Right lung (tissue), 2 donors: ENCODE measurements at regions not wholly inside any gene's neighbourhood (a gene's known extent, or its start where the extent isn't known, plus 50 kb on each side); places are given as distances from the start of the nearest gene placed in this dataset.
"Not testable (repeated sequence)": the region's sequence is repeated elsewhere in the genome, so short reads cannot be mapped to it uniquely, and the experiment has no call there.

Experiments
- DNase-seq, 2 donors: peaks; one replicate each; pipeline ENCODE4 v3.0.0-alpha.2; 2013

DNA sequence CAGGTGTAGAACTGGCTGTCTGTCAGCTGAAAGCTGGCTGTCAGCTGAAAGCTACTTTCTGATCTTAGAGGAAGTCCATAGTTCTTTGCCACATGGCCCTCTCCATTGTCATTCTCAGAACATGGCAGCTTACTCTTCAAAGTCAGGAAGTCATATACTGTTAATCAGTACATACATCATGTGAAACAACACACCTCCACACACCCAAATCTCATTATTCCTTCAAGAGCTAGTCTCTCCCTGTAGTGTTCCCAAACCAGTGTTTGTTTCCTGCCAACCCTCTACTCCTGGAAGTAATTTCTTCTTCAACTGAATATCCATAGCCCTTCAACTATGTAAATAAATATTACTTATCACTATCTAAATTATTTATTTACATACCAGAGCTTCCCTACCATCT is 58.9 kb downstream of the OR5AK2 start:
- no peak for DNase-seq

DNA sequence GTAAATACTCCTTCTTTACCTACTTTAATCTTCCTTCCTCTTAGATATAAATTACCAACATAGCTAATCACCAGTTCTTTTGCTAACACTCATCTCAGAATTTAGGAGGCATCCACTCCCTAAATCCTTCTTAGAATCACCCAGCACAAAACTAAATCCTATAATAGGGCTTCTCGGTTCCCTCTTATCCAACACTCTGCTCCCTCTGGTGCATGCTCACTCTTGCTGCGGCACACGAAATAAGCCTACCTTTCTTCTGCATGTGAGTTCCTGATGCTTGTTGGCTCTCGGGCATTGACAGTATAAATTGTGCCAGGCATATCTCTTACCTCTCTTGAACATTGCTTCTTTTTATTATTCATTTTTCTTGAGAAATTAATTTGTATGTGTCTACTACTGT is 61.0 kb downstream of the OR5AK2 start:
- DNase-seq: no peak

DNA sequence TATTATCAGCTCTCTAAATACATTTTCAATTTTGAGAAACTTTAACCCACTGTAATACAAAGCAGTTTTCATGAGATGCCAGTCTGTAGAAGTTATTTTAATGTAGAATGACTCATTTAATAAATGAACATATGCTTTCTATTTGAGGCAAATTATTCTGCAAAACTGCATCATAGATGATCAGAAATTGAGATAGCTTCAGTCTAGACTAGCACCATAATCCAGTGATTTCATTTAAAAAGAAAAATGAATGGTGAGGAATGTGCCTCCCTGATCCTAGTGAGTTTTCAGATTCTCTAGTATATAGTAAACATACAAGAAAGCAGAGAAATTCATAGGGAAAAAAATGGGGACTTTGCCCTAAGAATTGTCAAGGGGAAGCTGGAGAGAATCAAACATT is 66.1 kb downstream of the OR5AK2 start:
- DNase-seq: no peak

DNA sequence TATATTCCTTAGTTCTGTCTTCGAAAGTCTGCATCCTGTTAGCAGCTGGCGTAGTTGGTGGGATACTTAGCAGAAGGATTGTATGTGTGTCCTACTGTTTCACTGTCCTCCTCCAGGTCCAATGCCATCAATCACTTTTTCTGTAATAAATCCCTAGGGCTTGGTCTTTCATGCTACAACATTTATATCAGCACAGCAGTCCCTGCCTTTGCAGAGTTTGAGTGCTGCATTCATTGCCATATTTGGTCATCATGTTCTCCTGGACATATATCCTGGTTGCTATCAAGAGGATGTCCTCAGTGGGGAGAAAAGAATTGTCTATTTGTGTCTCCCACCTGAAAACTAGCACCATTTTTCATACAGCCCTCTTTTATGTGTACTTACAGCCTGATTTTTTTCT is 67.0 kb downstream of the OR5AK2 start:
- no peak for DNase-seq

DNA sequence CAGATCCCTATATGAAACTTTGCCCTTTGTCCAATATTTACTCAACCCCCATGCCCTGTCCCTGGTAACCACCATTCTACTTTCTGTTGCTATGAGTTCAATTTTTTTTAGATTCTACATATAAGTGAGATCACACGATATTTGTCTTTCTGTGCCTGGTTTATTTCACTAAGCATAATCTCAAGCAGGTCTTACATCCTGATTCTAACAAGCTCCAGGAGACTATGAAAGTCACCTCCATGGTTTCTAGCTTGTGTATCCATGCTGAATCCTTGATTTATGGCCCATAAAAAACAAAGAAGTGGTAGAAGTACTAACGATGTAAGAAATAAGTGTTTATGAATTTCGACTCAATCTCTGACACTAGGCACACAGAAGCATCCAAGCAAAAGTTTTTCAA is 68.0 kb downstream of the OR5AK2 start:
- no peak for DNase-seq

DNA sequence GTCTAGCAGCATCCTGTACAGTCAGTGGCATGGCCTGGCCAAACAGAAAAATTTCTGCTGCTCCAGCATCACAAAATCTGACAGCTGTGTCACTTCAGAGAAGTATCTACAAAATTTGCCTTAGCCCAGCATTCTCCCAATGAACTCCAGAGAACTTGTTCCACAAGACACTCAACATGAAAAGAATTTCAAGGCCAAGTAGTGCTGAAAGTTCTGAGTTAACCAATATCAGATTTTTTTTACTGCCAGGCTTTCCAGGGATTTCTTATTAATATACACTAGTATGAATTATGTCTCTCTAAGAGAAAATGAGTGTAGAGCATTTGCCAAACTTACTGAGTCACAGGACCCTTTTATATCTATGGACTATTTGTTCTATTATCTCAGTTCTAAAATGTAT is 68.8 kb downstream of the OR5AK2 start:
- peak; percentile 18 to 23 for DNase-seq

DNA sequence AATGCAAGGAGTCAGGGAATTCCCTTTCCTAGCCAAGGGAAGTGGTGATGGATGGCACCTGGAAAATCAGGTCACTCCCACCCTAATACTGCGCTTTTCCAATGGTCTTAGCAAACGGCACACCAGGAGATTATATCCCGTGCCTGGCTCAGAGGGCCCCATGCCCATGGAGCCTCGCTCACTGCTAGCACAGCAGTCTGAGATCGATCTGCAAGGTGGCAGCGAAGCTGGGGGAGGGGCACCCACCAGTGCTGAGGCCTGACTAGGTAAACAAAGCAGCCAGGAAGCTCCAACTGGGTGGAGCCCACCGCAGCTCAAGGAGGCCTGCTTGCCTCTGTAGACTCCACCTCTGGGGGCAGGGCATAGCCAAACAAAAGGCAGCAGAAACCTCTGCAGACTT is 74.2 kb downstream of the OR5AK2 start:
- DNase-seq: not testable (repeated sequence)

DNA sequence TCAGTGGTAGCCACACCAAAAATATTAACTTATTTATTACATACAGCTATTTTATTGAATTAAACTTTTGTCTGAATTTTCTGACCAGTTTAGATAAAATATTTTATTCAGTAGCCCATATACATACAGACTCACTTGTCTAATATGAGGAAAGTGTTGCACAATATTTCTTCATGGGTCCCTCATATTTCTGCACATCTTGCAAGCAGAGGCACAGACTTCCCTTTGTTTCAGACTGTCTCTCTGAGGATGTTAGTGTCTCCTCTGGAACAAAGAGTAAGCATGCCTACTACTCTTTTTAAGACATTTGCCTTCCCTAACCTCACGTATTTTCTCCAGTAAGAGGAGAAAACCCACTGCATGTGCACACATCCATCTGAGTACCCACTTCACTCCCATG is 81.2 kb downstream of the OR5AK2 start:
- no peak for DNase-seq

DNA sequence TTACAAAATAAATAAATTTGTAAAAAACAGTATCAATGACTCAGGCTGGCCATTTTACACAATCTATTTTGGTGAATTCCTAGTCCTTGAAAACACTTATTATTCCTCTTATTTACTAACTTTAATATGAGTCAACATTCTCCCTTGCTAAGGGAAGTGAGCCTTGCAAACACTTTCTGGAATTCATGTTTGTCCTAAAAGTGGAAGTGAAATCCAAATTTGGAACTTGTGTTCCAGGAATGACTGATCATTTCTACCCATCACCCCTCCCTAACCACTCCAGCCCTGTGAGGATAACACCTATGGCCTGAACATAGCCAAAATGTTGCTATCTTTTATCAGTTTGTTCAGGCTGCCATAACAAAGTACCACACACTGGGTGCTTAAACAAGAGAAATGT is 83.1 kb downstream of the OR5AK2 start:
- DNase-seq: no peak

DNA sequence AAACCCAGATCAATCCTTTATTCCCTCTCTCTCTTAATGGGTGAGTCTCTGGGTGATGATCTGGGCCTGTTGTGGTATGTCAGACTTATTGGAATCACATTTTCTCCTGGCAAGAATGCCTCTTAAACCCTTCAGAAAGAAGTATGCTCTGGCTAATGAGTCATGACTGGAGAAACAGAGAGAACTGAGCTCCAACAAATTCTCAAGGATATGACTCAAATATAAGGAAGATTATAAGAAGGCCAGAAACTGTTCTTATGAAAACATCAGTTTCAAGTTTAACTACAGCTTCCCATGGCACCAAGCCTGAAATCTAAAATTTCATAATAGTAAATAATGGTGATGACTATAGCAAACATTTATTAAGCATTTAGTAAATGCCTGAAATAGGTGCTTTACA is 83.9 kb downstream of the OR5AK2 start:
- DNase-seq: peak in 1 of 2 donors; percentile 6

DNA sequence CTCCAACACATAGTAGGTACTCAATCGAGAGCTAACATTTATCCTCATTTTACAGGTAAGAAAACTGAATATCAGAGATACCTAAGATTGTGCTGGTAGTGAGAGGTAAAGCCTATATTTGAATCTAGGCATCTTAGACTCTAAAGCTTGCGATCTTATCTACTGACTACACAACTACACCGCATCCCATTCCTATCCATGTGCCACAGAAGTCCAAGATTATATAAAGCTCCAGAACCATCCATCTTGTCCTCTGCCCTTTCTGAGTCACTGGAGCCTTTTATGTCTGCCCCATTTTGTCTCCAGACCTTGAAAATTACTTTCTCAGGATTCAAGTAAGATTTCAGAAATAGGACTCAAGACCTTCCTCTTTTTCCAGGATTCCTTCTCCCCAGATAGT is 84.4 kb downstream of the OR5AK2 start:
- DNase-seq: no peak

DNA sequence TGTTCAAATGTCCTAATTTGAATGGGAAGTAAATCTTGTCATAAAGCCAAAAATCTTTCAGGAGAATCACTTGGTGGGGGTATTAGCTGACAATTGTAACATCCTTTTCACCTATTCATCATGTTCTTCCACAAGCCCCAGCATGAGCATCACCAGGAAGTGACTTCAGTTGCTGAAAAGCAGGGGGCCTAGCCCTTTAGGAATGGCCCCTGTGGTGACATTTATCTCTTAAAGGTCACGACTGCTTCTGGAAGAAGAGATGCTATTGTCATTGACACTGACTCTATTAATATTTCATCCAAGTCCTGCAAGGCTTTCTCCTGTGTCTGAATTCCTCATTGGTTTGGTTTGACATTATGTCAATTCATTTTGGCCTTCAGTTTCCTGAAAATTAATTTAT is 92.6 kb downstream of the OR5AK2 start:
- DNase-seq: no peak

DNA sequence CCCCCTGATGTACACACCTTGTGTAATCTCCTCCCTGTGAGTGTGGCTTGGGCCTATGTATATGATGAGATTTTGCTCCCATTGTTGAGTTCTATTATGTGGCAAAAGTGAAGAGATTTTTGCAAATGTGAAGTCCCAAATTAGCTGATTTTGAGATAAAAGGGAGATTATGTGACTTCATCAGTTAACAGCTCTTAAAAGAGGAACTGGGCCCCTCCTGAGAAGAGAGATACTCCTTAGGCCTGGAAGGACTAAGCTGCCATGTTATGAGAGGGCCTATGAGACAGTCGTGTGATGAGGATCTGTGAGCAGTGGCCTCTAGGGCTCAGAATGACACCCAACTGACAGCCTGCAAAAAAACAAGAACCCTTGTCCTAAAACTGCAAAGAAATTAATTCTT is 93.4 kb downstream of the OR5AK2 start:
- no peak for DNase-seq

DNA sequence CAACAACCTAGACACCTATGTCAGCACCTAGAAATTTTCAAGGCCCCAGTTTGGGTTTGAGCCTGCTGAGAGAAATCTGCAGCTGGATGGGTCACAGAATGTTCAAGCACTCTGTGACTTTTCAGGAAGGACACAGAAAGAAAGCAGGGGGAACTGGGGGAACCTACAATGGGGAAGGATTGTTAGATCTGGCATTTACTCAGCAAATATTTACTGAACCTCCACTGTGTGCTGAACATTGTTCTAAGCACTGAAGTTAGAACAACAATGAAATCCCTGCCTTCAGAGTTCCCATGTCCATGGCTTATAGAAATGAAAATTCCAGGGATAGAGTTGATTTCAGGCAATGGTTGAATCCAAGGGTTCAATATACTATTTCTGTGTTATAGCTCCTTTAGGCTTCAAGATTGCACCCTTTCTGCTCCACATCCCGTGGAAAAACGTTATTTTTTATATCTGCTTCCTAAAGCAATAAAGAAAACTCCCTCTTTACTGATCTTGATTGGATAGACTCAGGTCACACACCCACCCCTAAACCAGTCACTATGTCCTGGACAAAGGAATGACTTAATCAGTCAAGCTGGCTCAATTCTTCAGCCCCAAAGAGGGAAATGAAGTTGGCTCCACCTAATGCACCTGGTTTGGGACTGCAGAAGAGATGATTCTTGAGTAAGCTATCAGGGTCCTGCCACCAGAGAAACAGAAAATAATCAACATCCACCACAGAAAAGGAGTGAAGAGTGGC is 95.1 kb downstream of the OR5AK2 start:
- no peak for DNase-seq

DNA sequence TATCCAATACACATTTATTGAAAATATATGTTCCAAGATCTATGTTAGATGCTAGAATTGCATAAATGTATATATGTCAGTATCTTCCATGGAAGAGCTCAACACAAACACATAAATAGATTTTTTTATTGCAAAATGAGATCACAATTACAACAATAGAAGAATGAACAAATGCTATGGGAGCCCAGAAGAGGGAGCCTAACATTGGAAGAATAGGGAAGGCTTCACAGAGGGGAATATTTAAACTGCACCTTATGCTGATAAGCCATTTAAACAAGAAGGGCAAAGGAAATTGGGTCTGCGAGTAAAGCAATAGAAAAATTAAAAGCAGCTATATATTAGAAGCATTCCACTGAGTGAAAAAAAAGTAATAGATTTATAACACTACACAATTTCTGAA is 96.1 kb upstream of the LRRC55 start:
- no peak for DNase-seq

DNA sequence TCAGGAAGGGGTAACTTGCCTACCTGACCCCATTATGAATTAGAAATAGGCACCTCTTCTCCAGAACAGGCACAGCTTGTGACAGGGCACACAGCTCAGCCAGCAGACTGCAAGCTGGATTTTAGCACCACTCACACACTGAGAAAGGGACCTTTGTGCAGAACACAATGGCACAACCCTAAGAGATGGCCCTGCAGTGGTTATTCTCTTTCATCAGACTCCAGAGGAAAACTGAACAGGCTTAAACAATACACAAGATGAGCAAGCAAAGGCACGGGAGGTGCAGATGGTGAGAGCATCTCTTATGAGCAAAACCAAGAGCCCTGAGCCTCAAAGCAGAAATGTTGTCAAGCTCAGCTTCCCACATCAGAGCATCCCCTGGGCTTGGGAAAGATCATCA is 93.8 kb upstream of the LRRC55 start:
- no peak for DNase-seq

DNA sequence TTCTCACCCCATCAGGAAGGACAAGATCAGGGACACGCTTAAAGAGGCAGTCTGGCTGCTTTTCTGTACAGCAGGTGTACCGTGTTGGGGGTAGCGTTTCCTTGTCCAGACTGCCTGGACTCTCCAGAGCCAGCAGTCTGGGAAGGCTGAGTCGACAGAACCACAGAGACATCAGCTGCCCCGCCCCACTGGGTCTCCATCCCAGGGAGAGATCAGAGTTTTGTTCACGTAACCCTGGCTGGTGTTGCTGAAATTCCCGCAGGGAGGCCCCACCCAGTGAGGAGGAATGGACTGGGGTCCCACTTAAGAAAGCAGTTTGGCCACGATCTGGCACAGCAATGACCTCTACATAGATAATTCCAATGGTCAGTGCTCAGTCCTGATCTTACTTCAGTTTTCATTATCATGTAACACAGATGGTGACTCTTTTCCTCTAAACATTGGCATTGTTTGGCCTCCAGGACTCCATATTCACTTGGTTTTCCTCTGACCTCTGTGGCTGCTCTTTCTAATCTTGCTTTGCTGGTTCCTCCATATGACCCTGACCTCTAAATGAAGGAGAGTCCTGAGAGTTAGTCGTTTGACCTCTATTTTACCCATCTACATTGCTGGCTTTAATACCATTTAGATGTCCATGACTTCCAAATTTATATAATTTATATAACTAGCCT is 89.6 kb upstream of the LRRC55 start:
- DNase-seq: no peak

DNA sequence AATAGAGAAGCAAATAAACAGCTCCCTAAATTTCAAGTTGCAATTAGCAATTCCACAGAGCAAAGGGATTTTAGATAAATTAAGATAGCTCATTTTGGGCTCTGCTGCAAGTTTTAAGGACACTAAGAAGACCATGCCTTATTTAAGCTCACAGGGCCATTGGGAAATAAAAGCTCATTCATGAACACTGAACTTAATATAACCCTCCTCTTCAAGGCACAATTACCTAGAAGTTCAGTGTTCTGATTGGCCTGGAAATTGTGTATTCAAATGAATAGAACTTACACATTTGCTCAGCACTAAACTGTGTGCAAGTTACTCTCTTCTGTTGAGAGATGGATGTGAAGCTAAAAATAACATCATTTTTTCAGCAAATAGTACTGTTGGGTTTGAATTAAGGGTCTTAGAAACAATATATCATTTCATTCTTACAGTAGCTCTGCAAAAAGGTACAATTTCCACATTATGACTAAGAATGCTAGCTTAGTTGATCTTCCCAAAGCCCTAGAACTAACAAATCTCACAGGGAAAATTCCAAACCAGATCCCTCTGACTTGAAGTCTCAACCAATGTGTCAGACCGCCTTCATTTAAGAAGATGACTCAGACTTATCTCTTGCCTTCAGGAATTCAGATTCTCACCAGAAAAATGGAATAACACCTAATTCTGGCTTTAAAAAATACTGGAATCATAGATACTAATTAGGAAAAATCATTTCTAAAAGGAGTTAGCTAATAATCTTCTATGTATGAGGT is 87.4 kb upstream of the LRRC55 start:
- no peak for DNase-seq

DNA sequence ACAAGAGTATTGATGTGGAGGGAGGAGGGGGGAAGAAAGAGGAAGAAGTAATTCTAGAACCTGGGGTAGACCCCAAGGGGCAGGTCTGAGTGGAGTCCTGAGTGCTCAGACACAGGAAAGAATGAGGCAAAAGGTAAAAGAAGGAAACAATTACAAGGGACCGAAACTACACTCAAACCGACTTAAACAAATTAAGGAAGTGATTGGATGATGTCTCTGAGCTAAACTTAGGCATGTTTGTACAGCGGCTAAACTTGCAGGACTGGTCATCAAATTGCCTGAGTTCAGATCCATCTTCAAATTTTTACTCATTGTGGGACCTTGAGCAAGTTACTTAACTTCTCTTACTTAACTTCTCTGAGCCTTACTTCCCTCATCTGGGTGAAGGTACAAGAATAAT is 86.3 kb upstream of the LRRC55 start:
- no peak for DNase-seq

DNA sequence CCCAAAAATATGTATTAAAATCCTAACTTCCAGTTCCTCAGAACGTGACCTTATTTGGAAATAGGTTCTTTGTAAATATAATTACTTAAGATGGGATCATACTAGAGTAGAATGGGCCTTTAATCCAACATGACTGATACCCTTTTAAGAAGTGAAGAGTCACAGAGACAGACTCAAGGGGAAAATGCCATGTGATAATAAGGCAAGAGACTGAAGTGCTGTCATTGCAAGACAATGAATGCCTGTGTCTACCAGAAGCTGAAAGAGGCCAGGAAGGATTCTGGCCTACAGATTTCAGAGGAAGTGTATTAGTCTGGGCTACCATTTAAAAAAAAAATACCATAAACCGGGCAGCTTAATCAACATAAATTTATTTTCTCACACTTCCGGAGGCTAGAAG is 85.9 kb upstream of the LRRC55 start:
- no peak for DNase-seq

DNA sequence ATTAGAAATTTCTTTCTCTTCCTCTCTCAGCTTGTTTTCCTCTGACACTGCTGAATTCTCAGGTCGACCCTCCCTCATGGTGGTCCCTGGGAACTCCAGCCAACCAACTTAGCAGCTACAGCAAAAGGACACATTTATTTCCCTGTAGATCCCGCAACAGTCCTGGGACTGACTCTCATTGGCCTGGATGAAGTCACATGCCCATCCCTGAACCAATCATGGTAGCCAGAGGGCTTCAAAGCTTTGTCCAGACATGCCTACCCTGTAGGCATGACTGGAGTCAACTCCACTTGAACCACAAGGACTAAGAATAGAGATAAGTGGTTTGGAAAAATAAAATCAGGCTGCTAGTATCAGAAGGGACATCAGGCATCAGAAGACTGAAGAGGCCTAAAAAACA is 84.6 kb upstream of the LRRC55 start:
- DNase-seq: no peak

DNA sequence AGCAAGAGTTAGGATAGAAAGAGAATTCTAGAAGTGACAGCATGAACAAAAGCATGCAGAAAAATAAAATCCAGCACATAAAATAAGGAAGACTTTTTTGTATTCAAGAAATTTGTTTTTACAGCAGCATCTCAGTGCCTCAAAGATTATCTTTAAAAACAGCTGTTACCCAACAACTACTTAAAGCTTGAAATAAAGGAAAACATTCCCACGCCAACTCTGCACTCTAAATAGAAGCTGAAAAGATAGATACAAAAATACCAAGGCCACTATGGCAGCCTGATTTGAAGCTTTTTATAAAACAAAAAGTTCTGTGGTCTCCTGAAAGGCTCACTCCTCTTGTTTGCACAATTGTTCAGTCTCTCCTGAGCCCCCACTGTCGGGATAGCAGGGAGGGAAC is 83.6 kb upstream of the LRRC55 start:
- DNase-seq: no peak

DNA sequence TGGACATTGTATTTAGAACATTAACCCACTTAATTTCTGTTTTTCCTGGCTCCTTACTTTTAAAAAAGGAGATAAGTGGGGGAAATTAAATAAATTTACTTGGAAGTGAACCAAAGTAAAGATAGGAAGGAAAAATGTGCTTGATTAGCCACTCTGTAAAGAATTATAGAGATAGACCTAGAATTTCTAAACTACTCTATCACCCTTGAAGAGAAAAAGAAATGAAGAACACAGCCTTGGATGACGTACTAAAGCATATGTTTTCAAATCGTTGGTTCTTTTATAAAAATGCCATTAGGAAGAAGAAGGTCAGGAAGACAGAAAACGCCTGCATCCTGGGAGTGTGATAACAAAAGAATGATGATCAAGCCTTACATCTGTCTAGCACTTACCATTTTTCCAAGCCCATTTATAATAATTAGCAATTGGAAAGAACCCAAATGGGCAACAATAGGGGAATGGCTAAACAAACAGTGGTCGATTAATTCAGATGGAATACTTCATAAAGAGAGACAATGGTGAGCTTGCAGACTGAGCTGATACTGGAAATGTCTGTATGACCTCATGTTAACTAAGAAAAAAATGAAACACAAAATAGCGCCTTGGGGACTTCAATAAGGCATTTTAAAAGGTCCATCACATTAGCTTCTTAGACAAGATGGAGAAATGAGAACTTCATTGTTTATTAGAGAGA is 81.0 kb upstream of the LRRC55 start:
- peak in 1 of 2 donors; percentile 34 for DNase-seq
